SKM-1 (cell line): ENCODE measurements at regions not wholly inside any gene's neighbourhood (a gene's known extent, or its start where the extent isn't known, plus 50 kb on each side); places are given as distances from the start of the nearest gene placed in this dataset.

Experiments used
- DNase-seq: peaks from one replicate; lab custom pipeline; 2025; ENCODE audit not compliant: unreplicated experiment; lab: John Stamatoyannopoulos, UW

DNA sequence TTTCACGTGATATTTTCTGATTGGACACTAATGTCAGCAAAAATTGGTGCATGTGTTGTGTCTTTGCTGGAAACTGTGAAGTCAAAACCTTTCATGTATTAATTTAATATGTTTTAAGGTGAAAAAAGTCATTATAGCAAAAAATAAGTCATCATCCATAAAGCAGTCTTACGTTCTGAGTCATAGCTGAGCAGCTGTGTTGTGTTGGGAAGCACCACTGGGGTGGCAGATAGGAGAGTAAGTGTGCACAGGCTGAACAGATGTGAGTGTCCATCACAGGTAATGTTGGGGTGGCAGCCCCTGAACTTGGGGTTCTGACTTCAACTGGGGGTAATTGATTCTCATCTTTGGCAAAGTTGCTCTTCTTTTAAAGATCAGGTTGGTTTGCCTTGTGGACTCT is 156.8 kb downstream of the NXNL2 start:
- no peak for DNase-seq

DNA sequence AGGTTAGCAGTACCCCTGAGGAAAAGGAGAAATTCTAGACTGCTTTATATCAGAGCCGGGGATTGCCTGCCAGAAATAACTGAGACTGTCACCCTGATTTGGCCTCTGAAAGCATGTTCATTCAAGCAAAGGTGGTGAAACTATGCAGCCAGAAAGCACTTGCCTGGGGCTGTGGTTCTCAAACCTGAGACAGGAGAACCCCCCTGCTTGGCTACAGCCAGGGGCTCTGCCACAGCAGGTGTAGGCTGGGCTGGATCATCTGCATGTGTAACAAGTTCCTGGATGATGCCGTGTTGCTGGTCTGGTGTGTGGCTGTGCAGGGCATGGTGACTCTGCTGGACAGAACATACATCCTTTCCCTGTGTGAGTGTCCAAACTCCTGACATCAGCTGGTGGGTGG is 157.8 kb downstream of the NXNL2 start:
- DNase-seq, result no peak

DNA sequence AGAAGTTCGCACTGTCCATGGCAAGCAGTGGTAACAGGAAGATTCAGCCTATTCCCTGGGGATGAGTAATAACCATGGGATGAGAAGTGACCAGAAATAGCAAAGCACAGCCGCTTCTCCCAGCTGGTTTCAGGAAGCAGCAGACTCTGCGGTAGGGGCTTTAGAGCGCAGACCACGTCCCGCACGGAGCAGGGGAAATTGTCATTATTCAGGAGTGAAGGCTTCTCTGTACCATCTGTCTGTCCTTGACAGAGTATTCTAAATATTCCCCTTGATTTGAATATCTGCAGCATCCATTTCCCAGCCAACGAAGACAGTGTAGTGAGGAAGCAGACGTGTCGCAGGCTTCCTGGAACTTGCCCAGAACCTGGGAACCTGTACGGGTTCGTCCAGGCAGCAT is 159.6 kb downstream of the NXNL2 start:
- no peak for DNase-seq

DNA sequence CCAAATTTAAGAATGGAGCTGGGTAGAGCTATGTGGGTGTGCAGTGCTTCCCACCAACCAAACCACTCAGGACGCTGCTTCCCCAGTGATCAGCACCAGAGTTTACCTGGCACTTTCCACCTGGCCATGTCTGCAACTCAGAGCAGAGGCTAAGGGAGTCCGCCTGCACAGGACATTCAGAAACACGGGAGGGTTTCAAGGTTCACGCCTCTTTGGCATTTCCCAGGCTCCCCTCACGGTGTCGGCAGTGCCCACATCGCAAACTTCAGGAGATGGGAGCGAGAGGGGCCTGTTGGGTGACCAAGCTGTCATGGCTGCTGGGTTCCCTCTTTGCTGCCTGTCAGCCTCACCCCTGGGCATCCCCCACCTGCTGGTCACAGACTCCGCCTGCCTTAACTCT is 161.5 kb downstream of the NXNL2 start:
- DNase-seq, result no peak

DNA sequence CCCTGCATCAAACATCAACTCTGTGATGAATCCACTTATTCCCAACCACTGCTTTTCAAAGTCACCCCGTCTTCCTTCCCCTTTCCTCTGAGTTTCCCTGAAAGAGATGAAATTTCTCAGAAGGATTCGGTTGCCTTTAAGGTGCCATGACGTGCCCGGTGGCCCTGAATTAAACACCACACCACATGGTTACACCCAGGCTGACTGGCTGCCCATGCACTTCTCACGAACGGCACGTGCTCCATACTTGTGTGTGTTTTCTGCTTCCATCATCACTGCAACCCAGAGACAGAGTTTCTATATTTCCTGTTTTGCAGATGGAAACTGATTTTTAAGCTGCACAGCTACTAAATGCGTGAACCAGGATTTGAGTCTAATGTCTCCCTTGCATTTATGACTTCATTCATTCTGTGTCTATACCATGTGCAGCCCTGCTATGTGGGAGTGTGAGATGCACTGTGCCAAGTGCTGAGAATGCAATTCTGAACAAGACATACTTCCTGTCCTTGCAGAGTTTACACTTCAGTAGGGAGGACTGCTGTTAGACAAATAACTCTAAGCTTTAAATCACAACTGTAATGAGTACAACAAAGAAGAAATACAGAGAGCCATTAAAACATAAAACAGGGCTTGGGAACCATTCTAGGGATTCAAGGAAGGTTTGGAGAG is 162.9 kb downstream of the NXNL2 start:
- no peak for DNase-seq

DNA sequence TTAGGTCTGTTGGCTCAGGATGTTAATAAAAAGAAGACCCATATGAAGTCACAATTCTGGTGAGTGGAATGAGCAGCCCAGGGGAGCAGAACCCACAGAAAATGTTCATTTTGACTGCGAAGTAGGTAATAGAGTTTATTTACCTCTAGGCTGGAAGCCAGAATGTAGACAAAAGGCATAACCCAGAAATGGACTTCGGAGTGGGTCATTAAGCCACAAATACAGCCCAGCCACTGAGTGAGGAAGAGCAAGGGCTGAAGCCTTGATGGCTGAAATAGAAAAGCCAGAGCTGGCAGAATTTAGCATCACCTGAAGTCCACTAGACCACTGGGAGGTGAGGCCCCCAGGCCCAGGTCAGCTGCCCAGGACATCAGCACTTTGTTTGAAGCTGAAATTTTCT is 168.0 kb downstream of the NXNL2 start:
- DNase-seq, result no peak

DNA sequence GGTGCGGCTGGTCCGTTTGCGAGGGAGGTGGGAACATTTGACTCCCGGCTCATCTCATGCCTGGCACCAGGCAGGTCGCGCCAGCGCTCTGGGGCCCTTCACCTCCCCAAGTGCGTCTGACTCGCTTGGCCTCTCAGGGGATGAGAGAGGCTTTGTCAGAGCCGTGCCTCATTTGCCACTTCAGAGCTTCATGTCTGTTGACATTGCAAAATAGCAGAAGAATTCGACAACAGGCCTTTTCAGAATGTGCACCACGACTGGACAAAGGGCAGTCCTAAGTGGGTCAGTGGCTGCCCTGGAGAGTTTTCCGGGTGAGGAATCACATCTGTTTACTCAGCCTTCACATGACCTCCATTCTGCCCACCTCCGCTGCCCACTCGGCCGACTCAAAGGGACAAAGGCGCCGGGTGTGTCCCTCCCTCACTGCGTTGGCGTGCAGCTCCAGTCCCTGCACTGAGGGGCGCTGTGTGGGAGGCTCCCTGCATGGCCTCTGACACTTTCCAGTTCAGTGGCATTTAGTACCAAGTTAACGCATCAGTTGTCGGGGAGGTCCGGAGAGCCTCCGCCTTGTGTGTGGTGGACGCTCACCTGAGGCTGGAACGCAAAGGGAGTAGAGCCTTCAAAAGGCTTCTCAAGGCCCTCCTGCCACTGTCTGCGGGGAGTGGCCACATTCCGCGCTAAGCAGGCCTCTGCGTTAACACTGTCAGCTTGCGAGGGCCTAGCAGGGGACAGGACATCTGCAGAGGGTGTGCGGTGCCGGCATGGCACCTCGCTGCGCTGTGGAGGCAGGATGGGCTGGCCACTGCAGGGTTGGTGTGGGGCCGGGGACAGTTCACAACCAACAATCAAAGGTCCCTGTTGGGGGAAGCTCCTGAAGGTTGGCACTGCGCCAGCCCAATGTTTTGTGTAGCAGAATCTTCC is 171.5 kb downstream of the NXNL2 start:
- DNase-seq, result no peak

DNA sequence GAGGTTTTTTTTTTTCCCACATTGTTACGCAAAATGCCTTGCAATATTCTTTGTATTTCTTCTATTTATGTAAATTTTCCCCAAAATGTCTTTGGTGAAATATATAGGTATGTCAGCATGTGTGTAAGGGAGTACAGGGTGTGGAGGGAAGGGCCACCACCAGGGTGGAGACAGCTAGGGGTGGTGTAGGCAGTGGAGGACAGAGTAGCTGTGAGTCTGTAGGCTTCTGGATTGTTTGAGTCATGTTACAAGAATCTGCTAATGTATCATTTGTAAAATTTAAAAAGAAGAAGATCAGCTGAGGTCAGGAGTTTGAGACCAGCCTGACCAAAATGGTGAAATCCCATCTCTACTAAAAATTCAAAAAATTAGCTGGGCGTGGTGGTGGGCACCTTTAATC is 175.5 kb downstream of the NXNL2 start:
- no peak for DNase-seq

DNA sequence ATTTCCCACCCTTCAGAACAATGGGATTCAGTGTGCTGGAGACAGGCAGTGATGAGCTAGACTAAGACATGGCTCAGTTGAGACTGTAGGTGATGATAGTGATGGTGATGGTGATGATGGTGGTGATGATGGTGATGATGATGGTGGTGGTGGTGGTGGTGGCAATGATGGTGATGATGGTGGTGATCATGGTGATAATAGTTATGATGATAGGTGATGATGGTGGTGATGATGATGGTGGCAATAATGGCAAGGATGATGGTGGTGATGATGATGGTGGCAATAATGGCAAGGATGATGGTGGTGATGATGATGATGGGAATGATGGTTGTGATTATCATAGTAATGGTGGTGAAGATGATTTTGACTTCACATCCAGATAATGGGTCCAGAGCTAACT is 176.7 kb downstream of the NXNL2 start:
- no peak for DNase-seq

DNA sequence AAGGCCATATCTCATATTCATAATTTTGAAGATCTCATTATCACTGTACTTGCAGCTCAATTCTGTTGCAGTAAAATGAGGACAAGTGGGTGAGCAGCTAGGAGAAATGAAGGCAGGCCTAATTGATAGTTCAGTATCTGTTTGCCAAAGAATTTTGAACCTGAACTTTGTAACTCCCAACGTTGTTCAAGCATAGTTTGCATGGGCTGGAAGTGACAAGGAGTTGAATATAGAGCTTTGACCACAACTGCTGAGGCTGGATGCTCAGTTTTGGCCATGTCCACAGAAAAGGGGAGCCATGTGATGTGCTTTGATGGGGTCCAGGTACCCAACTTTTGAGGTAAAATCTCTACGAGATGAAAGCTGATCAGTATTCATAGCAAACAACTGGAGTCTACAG is 177.5 kb downstream of the NXNL2 start:
- DNase-seq, result no peak

DNA sequence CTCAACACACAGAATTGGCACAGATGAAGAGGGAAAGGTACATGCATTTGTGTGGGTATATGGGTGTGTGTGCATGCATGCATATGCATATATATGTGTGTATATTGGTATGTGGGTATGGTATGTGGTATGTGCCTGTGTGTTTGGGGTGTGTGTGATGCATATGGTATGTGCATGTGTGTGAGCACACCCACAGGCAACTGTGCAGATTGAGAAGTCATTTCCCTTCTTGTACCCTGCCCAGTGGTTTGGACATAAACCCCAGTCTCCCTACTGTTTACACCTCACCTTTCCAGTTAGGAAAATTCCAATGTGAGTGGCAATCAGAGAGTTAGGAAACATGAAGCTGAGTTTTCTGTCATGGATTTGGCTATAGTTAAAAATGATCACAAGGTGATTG is 178.0 kb downstream of the NXNL2 start:
- DNase-seq, result no peak

DNA sequence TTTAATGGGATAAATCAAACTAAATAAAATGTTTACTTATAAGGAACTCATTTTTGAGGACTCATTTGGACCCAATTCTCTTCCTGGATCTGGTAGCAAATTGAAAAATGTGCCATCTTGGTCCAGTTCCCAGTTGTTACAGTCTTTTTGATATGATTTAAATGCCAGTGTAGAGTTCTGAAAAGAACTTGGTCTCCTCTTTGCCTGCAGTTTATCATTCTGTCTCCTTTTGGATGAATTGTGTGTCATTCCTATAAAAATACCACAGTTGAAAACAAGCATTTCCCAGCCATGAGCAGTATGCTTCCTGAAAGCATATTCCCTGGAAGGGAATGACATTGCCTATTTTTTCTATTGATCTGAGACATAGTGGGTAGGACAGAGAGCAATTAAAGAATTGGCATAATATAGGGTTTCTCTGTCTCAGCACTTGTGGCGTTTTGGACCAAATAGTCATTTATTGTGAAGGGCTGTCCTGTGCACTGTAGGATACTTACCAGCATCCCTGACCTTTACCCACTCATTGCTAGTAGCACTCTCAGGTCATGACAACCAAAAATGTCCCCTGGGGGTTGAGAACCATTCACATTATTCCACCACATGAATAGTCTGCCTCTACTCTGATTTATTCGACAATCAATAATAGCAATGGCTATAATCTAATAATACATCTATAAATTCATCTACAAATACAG is 181.8 kb downstream of the NXNL2 start:
- no peak for DNase-seq

DNA sequence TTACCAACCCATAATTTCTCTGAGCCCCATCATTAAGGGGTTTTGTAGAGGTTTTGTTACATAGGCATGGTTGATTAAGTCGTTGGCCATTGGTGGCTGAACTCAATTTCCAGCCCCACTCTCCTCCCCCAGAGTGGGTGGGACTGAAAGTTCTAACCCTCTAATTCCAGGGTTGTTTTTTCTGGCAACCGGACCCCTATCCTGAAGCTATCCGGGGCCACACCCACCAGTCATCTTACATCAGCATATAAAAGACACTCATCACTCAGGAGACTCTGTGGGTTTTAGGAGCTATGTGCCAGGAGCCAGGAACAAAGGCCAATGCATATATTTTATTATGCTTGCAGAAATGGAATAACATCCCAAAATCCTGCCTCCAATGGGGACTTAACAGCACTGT is 186.0 kb downstream of the NXNL2 start:
- no peak for DNase-seq

DNA sequence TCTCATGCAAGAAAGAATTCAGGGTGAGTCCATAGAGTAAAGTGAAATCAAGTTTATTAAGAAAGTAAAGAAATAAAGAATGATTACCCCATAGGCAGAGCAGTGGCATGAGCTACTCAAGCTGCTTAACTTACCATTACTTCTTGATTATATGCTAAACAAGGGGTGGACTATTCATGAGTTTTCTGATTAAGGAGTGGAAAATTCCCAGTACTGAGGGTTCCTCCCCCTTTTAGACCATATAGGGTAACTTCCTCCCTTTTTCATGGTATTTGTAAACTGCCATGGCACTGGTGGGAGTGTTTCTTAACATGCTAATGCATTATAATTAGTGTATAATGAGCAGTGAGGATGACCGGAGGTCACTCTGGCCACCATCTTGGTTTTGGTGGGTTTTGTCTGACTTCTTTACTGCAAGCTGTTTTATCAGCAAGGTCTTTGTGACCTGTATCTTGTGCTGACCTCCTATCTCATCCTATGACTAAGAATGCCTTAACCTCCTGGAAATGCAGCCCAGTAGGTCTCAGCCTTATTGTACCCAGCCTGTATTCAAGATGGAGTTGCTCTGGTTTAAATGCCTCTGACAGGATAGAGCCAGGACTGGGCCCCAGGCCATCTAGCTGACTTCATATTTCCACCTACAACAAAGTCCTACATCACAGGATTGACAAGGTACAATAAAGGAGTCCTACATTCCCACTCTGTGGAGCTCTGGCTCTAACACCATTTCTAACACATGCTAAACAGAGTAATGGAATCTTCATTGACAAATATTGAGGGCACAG is 186.7 kb downstream of the NXNL2 start:
- no peak for DNase-seq

DNA sequence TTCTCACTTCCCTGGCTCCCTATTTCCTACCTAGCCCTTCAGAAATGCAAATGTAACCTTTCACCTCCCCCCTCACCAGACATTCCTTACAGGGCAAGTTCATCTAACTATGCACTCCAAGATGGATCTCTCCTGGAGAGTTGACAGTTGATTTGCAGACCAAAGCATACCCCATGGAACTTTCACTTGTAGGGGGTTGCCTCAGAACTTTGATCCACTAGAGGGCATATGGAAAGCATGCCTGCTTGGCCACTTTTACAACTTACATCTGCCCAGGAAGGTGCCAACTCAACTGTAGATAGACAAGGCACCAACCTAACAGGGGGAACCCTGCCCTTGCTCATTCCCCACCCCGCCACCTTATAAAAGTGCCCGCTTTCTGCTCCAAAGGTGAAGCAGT is 187.8 kb downstream of the NXNL2 start:
- no peak for DNase-seq

DNA sequence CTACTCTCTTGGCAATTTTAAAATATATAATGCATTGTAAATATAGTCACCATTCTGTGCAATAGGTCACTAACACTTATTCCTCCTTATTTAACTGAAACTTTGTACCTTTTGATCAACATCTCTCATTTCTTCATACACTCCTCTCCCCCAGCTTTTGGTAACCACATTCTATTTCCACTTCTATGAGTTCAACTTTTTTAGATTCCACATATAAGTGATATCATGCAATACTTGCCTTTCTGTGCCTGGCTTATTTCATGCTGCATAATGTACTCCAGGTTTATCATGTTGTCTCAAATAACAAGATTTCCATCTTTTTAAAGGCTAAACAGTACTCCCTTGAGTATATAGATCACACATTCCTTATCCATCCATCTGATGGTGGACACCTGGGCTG is 188.8 kb downstream of the NXNL2 start:
- DNase-seq, result no peak

DNA sequence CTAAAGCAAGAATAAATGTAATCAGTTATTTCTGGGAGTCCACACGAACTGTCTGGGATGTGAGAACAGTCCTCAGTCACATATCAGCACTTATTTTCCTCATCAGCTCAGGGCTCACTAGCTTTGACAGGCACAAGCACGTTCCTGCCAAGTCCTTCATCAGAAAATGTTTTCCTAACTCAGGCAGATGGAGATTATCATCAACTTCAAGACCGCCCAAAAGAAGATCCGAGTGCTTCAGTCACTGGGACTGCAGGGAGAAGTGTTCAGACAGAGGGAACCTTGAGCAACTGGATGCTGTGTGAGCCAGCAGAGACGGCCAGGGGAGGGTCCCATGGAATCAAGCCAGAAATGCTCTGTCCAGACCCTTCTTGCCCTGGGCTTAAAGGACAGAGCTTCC is 189.4 kb downstream of the NXNL2 start:
- no peak for DNase-seq

DNA sequence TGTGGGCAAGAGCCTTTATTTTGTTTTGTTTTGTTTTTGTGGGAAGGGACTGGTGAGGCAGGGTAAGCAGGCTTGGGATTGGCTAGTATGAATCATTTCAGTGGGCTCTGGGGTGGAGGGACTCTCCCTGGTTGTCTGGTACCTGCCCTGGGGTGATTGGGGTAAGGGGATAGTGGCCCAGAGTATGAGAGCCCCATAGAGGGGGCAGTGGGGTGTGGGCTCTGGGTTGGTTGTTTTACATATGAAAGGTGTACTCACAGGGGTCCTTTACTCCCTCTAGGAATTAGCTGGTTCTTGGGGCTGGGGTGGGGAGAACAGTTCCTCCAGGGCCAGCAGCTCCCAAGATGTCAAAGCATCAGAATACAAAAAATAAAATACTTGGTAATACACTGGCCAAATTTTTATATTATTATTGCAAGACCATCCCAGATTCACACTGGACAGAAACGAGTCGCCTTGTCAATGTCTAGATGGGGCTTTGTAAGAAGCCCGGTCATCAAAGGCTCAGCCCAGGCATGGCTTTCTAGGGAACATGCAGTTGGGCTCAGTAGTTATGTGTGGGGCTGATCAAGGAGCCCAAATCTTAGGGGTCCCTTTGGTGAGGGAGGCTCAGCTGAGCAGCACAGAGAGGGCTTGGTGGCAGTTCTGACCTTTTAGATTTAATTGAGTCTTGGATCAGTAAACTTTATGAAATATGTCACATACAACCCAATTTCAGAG is 190.5 kb downstream of the NXNL2 start:
- no peak for DNase-seq

DNA sequence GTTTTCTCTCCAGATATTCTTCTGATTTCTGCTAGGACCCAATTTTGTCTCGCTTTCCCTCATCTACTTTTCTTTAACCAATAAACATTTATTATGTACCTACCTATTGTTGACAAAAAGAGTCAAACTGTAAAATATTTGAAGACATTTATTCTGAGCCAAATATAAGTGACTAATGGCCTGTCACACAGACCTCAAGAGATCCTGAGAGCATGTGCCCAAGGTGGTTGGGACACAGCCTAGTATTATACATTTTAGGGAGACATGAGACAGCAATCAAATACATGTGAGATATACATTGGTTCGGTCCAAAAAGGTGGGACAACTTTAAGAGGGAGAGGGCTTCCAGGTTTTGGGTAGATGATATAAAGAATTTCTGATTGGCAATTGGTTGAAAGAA is 191.8 kb downstream of the NXNL2 start:
- no peak for DNase-seq

DNA sequence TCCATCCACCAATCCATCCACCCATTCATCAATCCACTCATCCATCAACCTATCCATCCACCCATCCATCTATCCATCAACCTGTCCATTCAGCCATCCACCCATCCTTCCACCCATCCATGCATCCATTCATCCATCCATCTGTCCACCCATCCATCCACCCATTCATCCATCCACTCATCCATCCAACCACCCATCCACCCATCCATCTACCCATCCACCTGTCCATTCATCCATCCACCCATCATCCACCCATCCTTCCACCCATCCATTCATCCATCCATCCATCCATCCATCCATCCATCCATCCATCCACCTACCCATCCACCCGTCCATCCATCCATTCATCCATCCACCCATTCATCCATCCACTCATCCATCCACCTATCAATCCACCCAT is 195.8 kb downstream of the NXNL2 start:
- no peak for DNase-seq

DNA sequence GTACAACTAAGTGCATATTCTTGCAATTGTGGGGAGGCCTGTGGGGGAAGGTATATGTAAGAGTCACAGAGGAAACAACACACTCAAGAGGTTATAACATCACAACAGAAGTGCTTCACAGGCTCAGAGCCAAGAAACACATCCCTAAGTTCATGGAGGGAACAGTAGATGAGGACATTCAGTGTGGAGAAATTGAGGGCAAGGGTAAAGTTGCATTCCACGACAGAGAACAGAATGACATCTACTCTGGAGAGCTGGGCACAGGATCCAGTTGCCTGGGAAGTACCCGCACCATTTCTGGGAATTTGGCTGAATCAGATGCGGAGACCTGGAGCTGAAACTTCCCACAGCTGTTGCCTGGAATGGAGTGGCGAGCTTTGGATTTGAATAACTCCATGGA is 197.2 kb downstream of the NXNL2 start:
- no peak for DNase-seq
